ENCODE measurements at regions not wholly inside any gene's neighbourhood (a gene's known extent, or its start where the extent isn't known, plus 50 kb on each side); places are given as distances from the start of the nearest gene placed in this dataset.

DNA sequence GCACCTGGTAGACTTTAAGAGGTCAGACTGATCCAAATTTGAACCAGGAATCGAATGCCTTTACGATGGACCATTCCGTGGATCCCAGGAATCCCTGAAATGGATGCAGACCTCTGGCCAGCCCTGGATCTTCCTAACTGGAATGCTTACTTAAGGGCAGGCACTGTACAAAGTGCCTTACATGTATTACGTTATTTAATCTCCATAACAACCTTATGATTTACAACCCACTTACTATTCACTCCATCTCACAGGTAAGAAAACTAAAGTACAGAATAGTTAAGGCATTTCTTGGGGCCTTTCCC, 93.6 kb downstream of the HSPH1 start:
- no peak for TF ChIP-seq CTCF (conservative IDR thresholded peaks at IDR 0.05; ENCODE audit: low read length)
- TF ChIP-seq EZH2phosphoT487 (IDR thresholded peaks at IDR 0.05; ENCODE audit: borderline replicate concordance, low read depth, low read length): no peak
